NCI-H1092 treated with DMSO at 0.1 percent for 48 hours (cell line): ENCODE measurements at regions not wholly inside any gene's neighbourhood (a gene's known extent, or its start where the extent isn't known, plus 50 kb on each side); places are given as distances from the start of the nearest gene placed in this dataset.
"Not testable (repeated sequence)": the region's sequence is repeated elsewhere in the genome, so short reads cannot be mapped to it uniquely, and the experiment has no call there.

Experiments used
- DNase-seq: peaks from one replicate; lab custom pipeline; 2025; lab: John Stamatoyannopoulos, UW

DNA sequence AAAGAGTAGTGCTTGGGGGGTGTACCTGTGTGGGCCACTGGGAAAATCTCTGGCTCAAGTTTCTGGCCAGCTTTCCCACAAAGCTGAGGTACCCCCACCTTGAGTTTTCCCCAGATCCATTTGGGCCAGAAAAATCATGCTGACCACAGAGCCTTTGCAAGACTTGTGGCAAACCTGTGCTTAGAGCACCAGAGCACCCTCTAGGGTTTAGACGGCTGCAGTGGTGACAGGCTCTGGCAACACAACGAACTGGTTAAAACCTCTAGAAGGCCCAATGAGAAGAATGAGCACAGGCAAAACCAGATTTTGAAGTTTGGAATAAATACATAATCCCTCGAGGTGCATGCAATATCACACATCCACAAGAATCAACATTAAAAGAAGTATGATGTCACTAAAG, 290.7 kb upstream of the FOLH1 start:
- DNase-seq = no peak

DNA sequence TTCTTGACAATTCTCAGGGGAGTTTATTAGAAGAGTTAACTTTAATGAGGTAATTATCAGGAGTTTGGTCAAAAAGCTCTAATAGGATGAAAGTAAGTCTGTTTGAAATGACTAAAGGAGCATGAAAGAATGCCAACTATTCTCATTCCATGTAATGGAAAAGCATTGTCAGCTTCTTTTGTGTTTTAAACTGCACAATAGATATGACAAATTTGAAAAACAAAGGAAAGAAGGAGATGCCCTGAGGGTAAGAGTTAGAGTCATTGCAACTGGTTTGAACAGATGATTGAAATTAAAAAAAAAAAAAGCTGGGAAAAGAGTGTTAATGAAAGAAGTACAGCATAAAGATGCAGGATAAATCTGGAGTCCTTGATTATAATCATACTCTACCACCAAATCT, 296.8 kb upstream of the FOLH1 start:
- no peak for DNase-seq

GRCh38 chr11:49526240-49526829, 317.9 kb upstream of the FOLH1 start:
- peak; percentile 22 for DNase-seq

DNA sequence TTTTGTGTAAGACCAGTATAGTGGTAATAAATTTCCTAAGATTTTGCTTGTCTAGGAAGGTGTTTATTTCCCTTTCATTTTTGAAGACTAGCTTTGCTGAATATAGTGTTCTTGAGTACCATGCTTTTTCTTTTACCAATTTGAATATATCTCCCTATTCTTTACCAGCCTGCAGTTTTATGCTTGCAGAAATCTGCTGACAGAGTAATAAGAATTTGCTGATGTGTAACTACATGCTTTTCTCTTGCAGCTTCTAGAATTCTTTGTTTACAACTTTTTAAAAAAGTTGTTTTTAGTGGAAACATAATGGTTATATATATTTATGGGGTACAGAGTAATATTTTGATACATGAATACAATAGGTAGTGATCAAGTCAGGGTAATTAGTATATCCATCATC, 324.8 kb upstream of the FOLH1 start:
- no peak for DNase-seq

GRCh38 chr11:49538927-49539326, 330.5 kb upstream of the FOLH1 start:
- DNase-seq = not testable (repeated sequence)

DNA sequence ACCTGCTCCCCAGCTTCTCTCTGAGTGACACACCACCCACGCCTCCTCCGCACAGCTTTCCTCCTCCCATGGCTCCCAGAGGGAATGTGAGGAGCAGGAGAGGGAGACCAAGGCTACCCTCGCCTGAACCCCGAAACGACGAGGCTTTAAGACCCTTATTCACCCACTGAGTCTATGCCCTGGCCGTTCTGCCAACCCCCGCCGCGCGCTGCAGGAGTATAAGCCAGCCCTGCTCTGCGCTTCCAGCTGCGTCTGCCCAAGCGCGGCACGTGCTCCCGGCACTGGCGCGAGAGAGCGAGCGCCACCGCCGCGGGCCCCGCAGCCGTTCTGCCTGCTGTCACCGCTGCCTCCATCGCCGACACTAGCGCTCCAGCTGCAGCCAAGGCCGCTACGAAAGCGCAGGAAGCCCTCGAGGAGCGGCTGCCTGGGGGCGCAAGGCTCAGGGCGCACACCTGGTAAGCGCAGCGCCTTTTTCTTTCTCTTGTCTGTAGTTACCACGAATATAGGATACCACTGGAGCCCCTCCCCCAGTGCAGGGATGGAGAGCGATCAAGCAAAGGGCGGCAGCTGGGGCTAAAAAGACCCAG, 350.0 kb upstream of the FOLH1 start:
- DNase-seq = not testable (repeated sequence)

GRCh38 chr11:49560593-49560992, 352.2 kb upstream of the FOLH1 start:
- not testable (repeated sequence) for DNase-seq

DNA sequence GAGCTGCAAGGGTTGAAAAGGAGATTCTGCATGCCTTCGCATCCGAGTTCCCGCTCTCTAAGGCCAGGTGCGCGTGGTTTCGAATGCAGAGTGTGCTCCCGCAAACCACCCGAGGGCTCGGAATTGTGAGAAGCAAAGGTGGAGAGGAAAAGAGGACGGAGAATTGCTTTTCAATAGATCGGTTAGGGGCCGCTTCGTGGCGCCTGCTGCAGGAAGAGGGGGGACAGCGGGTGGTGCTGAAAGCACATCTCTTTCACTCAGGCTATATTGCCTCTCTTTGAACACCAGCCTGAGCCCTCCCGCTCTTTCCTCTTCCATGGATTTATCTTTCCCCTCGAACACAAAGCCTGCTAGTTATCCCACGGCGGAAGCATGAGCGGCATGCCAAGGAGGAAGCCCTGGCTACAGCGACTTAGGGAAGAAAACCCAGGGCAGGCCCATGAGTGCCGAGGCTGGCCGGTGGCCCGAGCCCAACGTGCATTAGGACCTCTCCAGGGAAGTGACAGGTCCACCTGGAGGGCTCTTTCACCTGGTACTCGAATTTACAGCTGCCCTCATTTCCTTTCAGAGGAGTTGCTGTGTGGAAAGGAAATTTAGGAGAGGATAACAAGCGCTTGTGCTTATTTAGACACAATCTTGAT, 353.0 kb upstream of the FOLH1 start:
- not testable (repeated sequence) for DNase-seq

GRCh38 chr11:49562262-49562661, 353.9 kb upstream of the FOLH1 start:
- not testable (repeated sequence) for DNase-seq

DNA sequence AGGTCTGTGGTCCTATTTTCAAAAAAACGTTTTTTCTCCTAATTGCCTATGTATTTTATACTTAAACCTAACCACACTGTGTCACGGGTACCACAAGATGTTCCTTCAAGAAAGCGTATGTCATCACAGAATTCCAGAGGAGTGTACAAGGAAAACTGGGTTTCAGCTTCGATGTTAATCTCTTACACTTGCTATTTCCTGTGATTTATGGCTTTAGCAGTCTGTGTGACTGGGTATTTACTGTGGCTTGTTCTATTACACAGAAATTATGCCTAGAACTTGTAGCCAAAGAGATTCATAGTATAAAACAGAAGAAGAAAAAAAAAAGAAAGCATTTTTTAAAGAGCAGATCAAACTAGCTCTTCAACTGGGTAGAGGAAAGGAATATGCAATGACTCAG, 371.1 kb upstream of the FOLH1 start:
- not testable (repeated sequence) for DNase-seq

GRCh38 chr11:49585495-49585894, 366.7 kb upstream of the OR4C13 start:
- DNase-seq = not testable (repeated sequence)

- not testable (repeated sequence) for DNase-seq
Observed at GRCh38 chr11:49608892-49609291, 343.3 kb upstream of the OR4C13 start.

- DNase-seq = not testable (repeated sequence)
Observed at GRCh38 chr11:49623872-49624271, 328.3 kb upstream of the OR4C13 start.

DNA sequence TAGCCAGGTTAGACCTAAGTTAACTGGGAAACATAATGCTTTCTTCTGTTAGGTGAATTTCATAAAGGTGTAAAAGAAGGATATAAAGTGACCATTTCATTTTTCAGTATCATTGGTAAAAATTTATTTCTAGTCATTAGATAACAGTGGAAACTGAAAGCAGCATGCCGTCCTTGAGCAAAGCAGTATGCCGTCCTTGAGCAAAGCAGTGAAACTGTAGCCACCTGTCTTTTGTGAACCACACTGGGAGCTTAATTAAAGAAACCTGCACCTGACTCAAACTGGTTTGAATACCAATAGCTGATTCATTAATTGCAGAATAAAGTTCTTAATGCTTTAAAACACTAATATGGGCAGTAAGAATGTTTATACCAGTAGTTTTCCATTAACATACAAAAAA, 281.5 kb upstream of the OR4C13 start:
- not testable (repeated sequence) for DNase-seq

GRCh38 chr11:49702121-49702520, 250.1 kb upstream of the OR4C13 start:
- not testable (repeated sequence) for DNase-seq

- DNase-seq = not testable (repeated sequence)
Observed at GRCh38 chr11:49750447-49750846, 201.7 kb upstream of the OR4C13 start.

DNA sequence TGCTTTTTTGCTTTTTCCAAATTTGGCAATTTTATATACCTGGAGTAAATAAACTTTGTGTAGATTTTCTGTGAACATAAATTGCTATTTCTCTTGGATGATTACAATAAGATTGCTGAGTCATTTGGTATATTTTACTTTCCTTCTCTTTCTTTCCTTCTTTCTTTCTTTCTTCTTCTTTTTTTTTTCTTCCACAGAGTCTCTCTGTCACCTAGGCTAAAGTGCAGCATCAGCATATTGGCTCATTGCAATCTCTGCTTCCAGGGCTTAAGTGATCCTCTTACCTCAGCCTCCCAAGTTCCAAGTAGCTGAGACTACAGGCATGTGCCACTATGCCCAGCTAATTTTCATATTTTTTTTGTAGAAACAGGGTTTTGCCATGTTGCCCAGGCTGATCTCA, 201.2 kb upstream of the OR4C13 start:
- DNase-seq = not testable (repeated sequence)

DNA sequence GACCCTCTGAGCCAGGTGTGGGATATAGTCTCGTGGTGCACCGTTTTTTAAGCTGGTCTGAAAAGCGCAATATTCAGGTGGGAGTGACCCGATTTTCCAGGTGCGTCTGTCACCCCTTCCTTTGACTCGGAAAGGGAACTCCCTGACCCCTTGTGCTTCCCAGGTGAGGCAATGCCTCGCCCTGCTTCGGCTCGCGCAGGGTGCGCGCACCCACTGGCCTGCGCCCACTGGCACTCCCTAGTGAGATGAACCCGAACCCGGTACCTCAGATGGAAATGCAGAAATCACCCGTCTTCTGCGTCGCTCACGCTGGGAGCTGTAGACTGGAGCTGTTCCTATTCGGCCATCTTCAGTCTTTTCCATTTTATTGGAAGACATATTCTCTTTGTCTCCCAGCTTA, 171.4 kb upstream of the OR4C13 start:
- not testable (repeated sequence) for DNase-seq

GRCh38 chr11:49782000-49782399, 170.2 kb upstream of the OR4C13 start:
- not testable (repeated sequence) for DNase-seq

GRCh38 chr11:49783841-49784240, 168.3 kb upstream of the OR4C13 start:
- DNase-seq = not testable (repeated sequence)

- DNase-seq = not testable (repeated sequence)
Observed at GRCh38 chr11:49789787-49790186, 162.4 kb upstream of the OR4C13 start.

DNA sequence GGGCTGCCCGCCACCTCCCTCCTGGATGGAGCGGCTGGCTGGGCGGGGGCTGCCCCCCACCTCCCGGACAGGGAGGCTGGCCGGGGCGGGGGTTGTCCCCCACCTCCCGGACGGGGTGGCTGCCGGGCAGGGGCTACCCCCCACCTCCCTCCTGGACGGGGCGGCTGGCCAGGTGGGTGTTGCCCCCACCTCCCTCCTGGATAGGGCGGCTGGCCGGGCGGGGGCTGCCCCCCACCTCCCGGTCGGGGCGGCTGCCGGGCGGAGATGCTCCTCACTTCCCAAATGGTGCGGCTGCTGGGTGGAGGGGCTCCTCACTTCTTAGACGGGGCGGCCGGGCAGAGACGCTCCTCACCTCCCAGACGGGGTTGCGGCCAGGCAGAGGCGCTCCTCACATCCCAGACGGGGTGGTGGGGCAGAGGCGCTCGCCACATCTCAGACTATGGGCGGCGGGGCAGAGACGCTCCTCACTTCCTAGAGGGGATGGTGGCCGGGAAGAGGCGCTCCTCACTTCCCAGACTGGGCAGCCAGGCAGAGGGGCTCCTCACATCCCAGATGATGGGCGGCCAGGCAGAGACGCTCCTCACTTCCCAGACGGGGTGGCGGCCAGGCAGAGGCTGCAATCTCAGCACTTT, 153.9 kb upstream of the OR4C13 start:
- not testable (repeated sequence) for DNase-seq
